Epithelial cell of proximal tubule (primary cell): ENCODE measurements at regions not wholly inside any gene's neighbourhood (a gene's known extent, or its start where the extent isn't known, plus 50 kb on each side); places are given as distances from the start of the nearest gene placed in this dataset.

Source experiments
- DNase-seq: peaks from one replicate; pipeline ENCODE4 v3.0.0-alpha.2; 2011; ENCODE audit warnings: low read depth
- H3K4me3 ChIP-seq: 2 replicates; pipeline ENCODE4 v1.5.1; 2011; ENCODE audit warnings: low read depth, mild to moderate bottlenecking, low read length
- TF ChIP-seq, protein P1 (sequence below): conservative IDR thresholded peaks from 2 replicates; pipeline ENCODE4 v1.5.1; 2012; ENCODE audit warnings: low read depth, mild to moderate bottlenecking, low read length

DNA sequence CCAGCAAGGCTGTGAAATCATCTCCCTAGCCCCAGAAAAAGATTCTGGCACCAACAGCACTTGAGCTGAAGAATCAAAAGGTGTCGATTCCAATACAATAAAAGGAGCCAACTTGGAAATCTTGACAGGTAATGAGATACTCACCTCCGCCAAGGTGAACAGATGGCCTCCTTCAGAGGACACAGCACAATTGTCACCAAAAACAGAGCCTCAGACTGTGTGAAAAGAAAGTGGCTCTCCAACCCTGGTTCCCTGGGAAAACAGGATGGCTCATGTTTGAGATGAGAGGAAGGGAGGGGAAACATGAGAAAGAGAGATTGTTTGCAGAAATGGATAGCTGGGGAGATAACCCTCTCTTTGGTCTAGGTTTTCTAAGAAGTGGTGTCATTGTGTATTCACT, 168.9 kb downstream of the HS3ST1 start:
- TF ChIP-seq, protein P1, sequence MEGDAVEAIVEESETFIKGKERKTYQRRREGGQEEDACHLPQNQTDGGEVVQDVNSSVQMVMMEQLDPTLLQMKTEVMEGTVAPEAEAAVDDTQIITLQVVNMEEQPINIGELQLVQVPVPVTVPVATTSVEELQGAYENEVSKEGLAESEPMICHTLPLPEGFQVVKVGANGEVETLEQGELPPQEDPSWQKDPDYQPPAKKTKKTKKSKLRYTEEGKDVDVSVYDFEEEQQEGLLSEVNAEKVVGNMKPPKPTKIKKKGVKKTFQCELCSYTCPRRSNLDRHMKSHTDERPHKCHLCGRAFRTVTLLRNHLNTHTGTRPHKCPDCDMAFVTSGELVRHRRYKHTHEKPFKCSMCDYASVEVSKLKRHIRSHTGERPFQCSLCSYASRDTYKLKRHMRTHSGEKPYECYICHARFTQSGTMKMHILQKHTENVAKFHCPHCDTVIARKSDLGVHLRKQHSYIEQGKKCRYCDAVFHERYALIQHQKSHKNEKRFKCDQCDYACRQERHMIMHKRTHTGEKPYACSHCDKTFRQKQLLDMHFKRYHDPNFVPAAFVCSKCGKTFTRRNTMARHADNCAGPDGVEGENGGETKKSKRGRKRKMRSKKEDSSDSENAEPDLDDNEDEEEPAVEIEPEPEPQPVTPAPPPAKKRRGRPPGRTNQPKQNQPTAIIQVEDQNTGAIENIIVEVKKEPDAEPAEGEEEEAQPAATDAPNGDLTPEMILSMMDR, result no peak
- DNase-seq, result no peak
- no peak overlapping the region for H3K4me3 ChIP-seq

DNA sequence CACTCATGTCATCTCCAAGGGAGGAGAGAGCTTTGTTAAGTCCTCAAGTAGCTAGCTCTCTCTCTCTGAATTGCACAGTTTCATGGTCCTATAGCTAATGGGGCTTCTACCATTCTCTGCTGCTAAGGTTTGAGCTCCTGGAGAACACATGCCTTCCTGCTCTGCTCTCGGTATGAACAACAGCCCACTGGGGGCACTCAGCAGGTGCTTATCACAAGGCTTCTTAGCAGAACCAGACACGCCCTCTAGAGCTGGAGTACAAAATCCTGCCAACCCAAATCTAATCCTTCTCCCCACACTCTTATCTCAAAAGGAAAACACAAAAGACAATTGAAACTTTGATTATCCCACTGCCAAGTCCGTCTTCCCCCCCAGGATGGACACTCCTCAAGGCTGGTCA, 176.5 kb downstream of the HS3ST1 start:
- TF ChIP-seq, protein P1, result no peak
- no peak for DNase-seq
- H3K4me3 ChIP-seq, result no peak overlapping the region

DNA sequence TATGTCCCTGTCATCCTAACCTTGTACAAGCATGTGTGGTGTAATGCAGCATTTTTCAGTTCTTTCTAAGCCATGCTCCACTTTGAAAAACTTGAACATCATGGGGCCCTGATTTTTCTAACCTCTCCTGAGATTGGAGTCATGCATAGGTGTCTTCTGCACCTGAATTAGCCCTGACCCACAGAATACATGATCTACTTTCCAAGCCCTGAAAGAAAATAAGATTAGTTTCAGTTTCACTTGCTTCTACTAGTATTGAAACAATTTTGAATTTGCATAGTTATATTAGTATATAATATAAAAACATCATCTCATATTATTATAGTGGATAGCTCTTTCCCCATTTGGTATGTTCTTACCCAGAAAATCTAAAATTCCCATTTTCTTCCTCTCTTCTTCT, 178.2 kb downstream of the HS3ST1 start:
- no peak overlapping the region for H3K4me3 ChIP-seq
- DNase-seq, result no peak
- TF ChIP-seq, protein P1, result no peak

DNA sequence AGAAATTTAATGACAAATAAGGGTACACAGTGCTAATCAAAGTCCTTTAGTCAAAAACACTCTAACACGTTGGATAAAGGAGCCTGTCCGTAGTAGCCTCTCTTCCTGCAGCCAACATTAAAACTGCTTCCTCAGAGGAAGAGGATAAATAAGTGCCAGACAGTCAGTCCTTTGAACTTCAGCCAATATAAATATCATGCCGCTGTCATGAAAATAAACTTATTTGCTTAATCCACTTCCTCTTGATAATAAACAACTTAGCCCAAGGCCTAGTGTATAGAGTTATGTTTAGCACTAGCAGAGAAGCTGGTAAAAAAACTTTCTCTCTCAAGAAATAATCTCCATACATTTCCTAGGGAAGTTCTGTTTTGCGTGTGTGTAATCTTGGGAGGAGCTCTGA, 196.7 kb downstream of the HS3ST1 start:
- H3K4me3 ChIP-seq, result no peak overlapping the region
- no peak for DNase-seq
- TF ChIP-seq, protein P1, result no peak

DNA sequence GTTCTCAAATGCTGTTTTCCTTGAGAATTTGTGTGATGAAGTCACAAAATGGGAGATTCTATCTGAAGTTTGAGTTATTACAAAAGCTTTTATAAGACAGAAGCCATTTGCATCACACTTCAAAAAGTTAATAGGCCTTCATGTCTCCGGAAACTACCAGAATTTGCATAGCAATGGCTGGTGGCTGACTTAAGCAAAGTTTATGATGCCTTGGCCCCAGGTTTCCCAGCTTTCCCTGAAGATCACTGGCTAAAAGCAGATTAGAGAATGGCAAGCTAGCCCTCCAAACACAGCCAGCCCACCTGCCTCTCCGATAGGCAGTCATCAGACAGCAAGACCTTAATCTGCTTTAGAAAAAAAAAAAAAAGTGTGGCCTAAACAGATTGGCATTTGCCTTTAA, 197.8 kb downstream of the HS3ST1 start:
- TF ChIP-seq, protein P1, result no peak

DNA sequence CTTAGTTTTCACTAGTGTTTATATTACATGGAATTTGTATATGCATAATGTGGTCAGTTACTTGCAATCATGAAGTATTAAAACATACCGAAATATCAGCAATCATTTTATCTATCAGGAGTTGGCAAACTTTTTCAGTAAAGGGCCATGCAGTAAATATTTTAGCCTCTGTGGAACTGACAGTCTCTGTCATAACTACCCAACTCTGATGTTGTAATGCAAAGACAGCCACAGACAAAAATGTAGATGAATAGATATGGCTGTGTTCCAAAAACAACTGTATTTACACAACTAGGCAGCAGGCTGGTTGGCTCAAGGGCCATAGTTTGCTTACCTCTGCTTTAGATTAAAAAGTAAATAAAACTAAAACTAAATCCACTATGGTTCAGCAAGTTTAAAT, 200.2 kb downstream of the HS3ST1 start:
- DNase-seq, result no peak
- no peak overlapping the region for H3K4me3 ChIP-seq
- TF ChIP-seq, protein P1, result no peak

More for the DNA sequence above, 197.8 kb downstream of the HS3ST1 start:
- no peak for DNase-seq
- no peak overlapping the region for H3K4me3 ChIP-seq

- TF ChIP-seq, protein P1, result no peak
- no peak overlapping the region for H3K4me3 ChIP-seq
- DNase-seq, result no peak
Observed at GRCh38 chr4:11223311-11223710, 205.4 kb downstream of the HS3ST1 start.
